CD4-positive, alpha-beta T cell (primary cell): ENCODE measurements at regions not wholly inside any gene's neighbourhood (a gene's known extent, or its start where the extent isn't known, plus 50 kb on each side); places are given as distances from the start of the nearest gene placed in this dataset.
"Not testable (repeated sequence)": the region's sequence is repeated elsewhere in the genome, so short reads cannot be mapped to it uniquely, and the experiment has no call there.

Source experiments
- ATAC-seq: fragments of 200-7000 bp; cut with Tn5 transposase; one replicate; pipeline ENCODE4 v1.10.0; 2022; ENCODE audit warnings: mild to moderate bottlenecking; ENCODE audit not compliant: poor library complexity
- CTCF ChIA-PET: fragments of 350-600 bp; sonication (Branson Sonifier 250); formaldehyde crosslinking; loops from one replicate; lab custom pipeline; 2021; ENCODE audit warnings: antibody characterized with exemption, inconsistent platforms; lab: Charles Lee
- POLR2A ChIA-PET: fragments of 350-600 bp; sonication (Branson Sonifier 250); formaldehyde crosslinking; loops from one replicate; lab custom pipeline; 2021; ENCODE audit warnings: antibody characterized with exemption, inconsistent platforms; lab: Charles Lee
- DNase-seq, 14 experiments: peaks; one replicate each; pipeline ENCODE4 v3.0.0-alpha.2; 2013 to 2020; ENCODE audit warnings: mixed read lengths in 2 of 14
- H3K27ac ChIP-seq, 2 donors: one replicate each; pipeline versions ENCODE4 v1.5.1 to v1.7.0; 2013; ENCODE audit warnings: low read length in 2 of 2, low read depth in 1 of 2, mild to moderate bottlenecking in 1 of 2
- H3K27me3 ChIP-seq, 2 experiments: 1 replicate in 1 of 2; 2 replicates in 1 of 2; pipeline versions ENCODE4 v1.6.1 to v1.7.0; 2013; ENCODE audit warnings: low read length in 2 of 2, control low read depth in 1 of 2, mild to moderate bottlenecking in 1 of 2, moderate library complexity in 1 of 2; ENCODE audit not compliant: insufficient read depth in 2 of 2, control insufficient read depth in 1 of 2
- H3K36me3 ChIP-seq: one replicate; pipeline ENCODE4 v1.6.1; 2013; ENCODE audit warnings: low read length, control low read depth; ENCODE audit not compliant: insufficient read depth
- H3K4me1 ChIP-seq: one replicate; pipeline ENCODE4 v1.6.1; 2013; ENCODE audit warnings: low read length, control low read depth; ENCODE audit not compliant: insufficient read depth
- H3K4me3 ChIP-seq: one replicate; pipeline ENCODE4 v1.5.1; 2013; ENCODE audit warnings: mild to moderate bottlenecking, low read length, moderate library complexity
- H3K9me3 ChIP-seq, 2 experiments: 1 replicate in 1 of 2; 2 replicates in 1 of 2; pipeline versions ENCODE4 v1.6.1 to v1.7.0; 2013; ENCODE audit warnings: low read length in 2 of 2, mild to moderate bottlenecking in 2 of 2, control low read depth in 1 of 2, moderate library complexity in 1 of 2; ENCODE audit not compliant: control insufficient read depth in 1 of 2, insufficient read depth in 1 of 2
- H3K27ac Mint-ChIP-seq: one replicate; pipeline ENCODE4 v1.8.0; 2020; ENCODE audit warnings: mixed read lengths
- H3K27me3 Mint-ChIP-seq: one replicate; pipeline ENCODE4 v1.8.0; 2021; ENCODE audit warnings: mixed read lengths
- H3K36me3 Mint-ChIP-seq: one replicate; pipeline ENCODE4 v1.8.0; 2021; ENCODE audit warnings: low read depth, mixed read lengths
- H3K4me1 Mint-ChIP-seq: one replicate; pipeline ENCODE4 v1.8.0; 2021; ENCODE audit warnings: low read depth, mixed read lengths
- H3K4me3 Mint-ChIP-seq: one replicate; pipeline ENCODE4 v1.8.0; 2020; ENCODE audit warnings: mild to moderate bottlenecking, mixed read lengths
- H3K9me3 Mint-ChIP-seq: one replicate; pipeline ENCODE4 v1.8.0; 2020; ENCODE audit warnings: mixed read lengths
- intact Hi-C, 2 experiments: fragments of 100-400 bp; cut with DNase I in 1 of 2; cut with micrococcal nuclease in 1 of 2; formaldehyde crosslinking; loops; one replicate each; pipeline versions ENCODE4 v1.15.1 to v1.9.0; 2023 to 2025; cut with DNase I, micrococcal nuclease
- TF ChIP-seq, protein P1 (sequence below): fragments of 200-600 bp; IDR thresholded peaks from one replicate; pipeline ENCODE4 v1.8.0; 2022; ENCODE audit warnings: antibody characterized with exemption, mild to moderate bottlenecking

DNA sequence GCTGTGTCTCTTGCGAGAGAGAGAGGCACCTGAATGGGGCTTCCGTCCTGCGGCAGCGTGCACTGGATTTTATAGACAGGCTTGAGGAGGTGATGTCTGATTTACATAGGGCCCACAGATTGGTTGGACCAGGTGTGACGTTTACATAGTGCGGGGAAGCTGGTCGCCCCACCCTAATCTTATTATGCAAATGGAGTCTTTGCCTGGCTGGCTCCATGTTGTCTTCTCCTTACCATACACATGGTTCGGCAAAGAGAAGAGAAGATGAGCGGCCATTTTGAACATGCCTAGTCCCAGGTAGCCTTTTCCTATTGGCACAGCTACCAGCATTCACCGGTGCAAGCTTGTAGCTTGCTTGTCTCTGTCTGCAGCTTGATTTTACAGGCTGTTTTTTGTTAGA, 238.5 kb upstream of the GALNT17 start:
- CTCF ChIA-PET = no interaction called here
- H3K36me3 ChIP-seq = no peaks in the 10 kb centered on the region

DNA sequence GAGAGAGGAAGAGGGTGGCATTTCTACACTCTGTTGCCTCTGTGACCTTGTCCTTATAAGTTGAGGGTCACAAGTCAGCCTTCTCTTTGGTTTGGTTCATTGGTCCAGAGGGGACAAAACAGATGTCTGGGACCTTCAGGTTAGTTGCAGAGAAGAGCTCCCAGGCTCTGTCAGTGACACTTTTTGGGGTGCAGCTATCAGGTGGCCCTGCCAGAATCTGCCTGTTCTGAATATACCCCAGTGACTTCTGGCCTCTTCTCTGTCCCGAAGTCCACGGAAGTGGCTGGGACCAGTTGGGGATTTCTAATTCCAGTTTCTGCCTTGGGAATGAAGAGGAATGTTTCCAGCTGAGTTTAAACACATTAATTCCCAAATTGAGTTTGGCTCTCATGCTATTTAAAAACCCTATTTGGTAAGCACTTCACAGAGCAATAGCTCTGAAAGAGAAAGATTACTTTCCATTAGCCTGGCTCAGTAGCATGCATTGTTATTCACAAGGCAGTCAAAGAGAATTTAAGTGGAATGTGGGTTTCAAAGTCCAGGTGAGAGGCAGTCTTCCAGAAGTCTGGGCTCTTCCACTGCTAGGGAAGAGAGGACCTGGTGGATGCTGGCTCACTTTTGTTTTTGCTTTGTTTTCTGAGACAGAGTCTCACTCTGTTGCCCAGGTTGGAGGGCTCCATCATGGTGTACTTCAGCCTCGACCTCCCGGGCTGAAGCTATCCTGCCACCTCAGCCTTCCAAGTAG, 237.8 kb upstream of the GALNT17 start:
- Mint-ChIP-seq H3K4me1 (no peaks in the 10 kb centered on the region), H3K4me3 (no peak overlapping the region), H3K27ac (no peak overlapping the region), H3K27me3 (no peaks in the 10 kb centered on the region), H3K36me3 (no peaks in the 10 kb centered on the region), H3K9me3 (peaks cover 12% of the 10 kb centered on the region)
- intact Hi-C loops = no loop called here
- no peaks in the 10 kb centered on the region for H3K27me3 ChIP-seq
- ATAC-seq = no peak
- H3K4me1 ChIP-seq = no peaks in the 10 kb centered on the region
- CTCF ChIA-PET = no interaction called here
- no peaks in the 10 kb centered on the region for H3K36me3 ChIP-seq
- POLR2A ChIA-PET = no interaction called here
- H3K27ac ChIP-seq = no peak overlapping the region
- TF ChIP-seq, protein P1, sequence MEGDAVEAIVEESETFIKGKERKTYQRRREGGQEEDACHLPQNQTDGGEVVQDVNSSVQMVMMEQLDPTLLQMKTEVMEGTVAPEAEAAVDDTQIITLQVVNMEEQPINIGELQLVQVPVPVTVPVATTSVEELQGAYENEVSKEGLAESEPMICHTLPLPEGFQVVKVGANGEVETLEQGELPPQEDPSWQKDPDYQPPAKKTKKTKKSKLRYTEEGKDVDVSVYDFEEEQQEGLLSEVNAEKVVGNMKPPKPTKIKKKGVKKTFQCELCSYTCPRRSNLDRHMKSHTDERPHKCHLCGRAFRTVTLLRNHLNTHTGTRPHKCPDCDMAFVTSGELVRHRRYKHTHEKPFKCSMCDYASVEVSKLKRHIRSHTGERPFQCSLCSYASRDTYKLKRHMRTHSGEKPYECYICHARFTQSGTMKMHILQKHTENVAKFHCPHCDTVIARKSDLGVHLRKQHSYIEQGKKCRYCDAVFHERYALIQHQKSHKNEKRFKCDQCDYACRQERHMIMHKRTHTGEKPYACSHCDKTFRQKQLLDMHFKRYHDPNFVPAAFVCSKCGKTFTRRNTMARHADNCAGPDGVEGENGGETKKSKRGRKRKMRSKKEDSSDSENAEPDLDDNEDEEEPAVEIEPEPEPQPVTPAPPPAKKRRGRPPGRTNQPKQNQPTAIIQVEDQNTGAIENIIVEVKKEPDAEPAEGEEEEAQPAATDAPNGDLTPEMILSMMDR = no peak
- peaks cover 0 to 14% of the 10 kb centered on the region in 2 experiments for H3K9me3 ChIP-seq
- no peak for DNase-seq
- no peak overlapping the region for H3K4me3 ChIP-seq

More for the DNA sequence above, 238.5 kb upstream of the GALNT17 start:
- Histone ChIP-seq H3K4me1 (no peaks in the 10 kb centered on the region), H3K27ac (no peak overlapping the region), H3K9me3 (peaks cover 0 to 14% of the 10 kb centered on the region in 2 experiments), H3K4me3 (no peak overlapping the region), H3K27me3 (no peaks in the 10 kb centered on the region)
- ATAC-seq = no peak
- DNase-seq = no peak
- POLR2A ChIA-PET = no interaction called here
- no peak overlapping the region for H3K27ac Mint-ChIP-seq
- intact Hi-C loops = no loop called here
- no peaks in the 10 kb centered on the region for H3K4me1 Mint-ChIP-seq
- TF ChIP-seq, protein P1 = no peak
- no peaks in the 10 kb centered on the region for H3K27me3 Mint-ChIP-seq
- no peaks in the 10 kb centered on the region for H3K36me3 Mint-ChIP-seq
- H3K4me3 Mint-ChIP-seq = no peak overlapping the region
- peaks cover 12% of the 10 kb centered on the region for H3K9me3 Mint-ChIP-seq

DNA sequence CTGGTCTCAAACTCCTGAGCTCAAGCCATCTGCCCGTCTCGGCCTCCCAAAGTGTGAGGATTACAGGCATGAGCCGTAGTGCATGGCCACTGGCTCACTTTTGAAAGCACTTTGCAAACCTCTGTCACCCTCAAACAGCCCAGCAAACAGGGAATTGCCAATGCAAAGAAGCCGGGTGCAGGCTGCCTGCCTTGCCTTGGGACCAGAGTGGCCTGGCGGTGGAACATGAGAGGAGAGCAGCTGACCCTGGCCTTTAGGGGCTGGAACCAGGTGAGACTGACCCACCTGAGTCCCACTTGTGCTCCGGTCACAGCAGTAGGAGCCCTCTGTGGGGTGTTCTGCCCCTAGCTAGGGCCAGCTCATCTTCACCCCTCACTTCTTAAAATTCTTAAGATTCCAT, 237.1 kb upstream of the GALNT17 start:
- no peaks in the 10 kb centered on the region for H3K4me1 Mint-ChIP-seq
- Histone ChIP-seq H3K36me3 (no peaks in the 10 kb centered on the region), H3K9me3 (peaks cover 0 to 17% of the 10 kb centered on the region in 2 experiments), H3K27ac (no peak overlapping the region), H3K27me3 (no peaks in the 10 kb centered on the region), H3K4me3 (no peak overlapping the region), H3K4me1 (no peaks in the 10 kb centered on the region)
- ChIA-PET CTCF (no interaction called here), POLR2A (no interaction called here)
- TF ChIP-seq, protein P1 = no peak
- no peaks in the 10 kb centered on the region for H3K36me3 Mint-ChIP-seq
- H3K27me3 Mint-ChIP-seq = no peaks in the 10 kb centered on the region
- no peak overlapping the region for H3K4me3 Mint-ChIP-seq
- peaks cover 12% of the 10 kb centered on the region for H3K9me3 Mint-ChIP-seq
- DNase-seq (no peak), ATAC-seq (no peak)
- no peak overlapping the region for H3K27ac Mint-ChIP-seq
- intact Hi-C loops = no loop called here

DNA sequence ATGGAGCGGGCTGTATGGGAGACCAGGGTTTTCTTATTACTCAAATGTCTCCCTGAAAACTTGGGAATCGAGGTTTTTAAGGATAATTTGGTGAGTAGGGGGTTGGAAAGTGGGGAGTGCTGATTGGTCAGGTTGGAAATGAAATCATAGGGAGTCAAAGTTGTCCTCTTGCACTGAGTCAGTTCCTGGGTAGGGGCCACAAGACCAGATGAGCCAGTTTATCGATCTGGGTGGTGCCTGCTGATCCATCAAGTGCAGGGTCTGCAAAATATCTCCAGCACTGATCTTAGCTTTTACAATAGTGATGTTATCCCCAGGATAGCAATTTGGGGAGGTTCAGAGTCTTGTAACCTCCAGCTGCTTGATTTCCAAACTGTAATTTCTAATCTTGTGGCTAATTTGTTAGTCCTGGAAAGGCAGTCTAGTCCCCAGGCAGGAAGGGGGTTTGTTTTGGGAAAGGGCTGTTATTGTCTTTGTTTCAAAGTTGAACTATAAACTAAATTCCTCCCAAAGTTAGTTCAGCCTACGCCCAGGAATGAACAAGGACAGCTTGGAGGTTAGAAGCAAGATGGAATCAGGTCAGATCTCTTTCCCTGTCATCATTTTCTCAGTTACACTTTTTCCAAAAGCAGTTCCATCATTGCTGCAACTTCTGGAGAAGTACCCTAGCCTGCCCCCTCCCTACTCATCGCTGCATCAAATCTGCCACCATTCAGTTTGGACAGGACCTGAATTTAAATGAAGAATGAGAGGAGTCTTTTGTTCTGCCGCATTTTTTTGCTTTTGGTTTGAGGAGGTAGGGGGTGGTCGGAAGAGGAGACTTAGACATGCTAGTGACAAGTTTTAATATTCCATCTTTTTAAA, 236.4 kb upstream of the GALNT17 start:
- CTCF ChIA-PET = not testable (repeated sequence)

More for the DNA sequence above, 236.4 kb upstream of the GALNT17 start:
- H3K36me3 Mint-ChIP-seq, H3K4me1 ChIP-seq, DNase-seq, H3K4me3 Mint-ChIP-seq, H3K27me3 Mint-ChIP-seq, H3K4me1 Mint-ChIP-seq, intact Hi-C loops, H3K9me3 Mint-ChIP-seq, H3K27ac ChIP-seq, H3K27me3 ChIP-seq, H3K4me3 ChIP-seq, H3K36me3 ChIP-seq, POLR2A ChIA-PET, H3K27ac Mint-ChIP-seq, ATAC-seq: not testable (repeated sequence)
- peaks cover 0 to 18% of the 10 kb centered on the region in 2 experiments for H3K9me3 ChIP-seq
